AG09309 (cell line): ENCODE measurements at regions not wholly inside any gene's neighbourhood (a gene's known extent, or its start where the extent isn't known, plus 50 kb on each side); places are given as distances from the start of the nearest gene placed in this dataset.

Source experiments
- DNase-seq: peaks from one replicate; pipeline ENCODE4 v3.0.0-alpha.2; 2010; ENCODE audit warnings: low read depth
- H3K4me3 ChIP-seq: 2 replicates; pipeline ENCODE4 v1.5.1; 2011; ENCODE audit warnings: mild to moderate bottlenecking, low read depth, low read length, moderate library complexity; ENCODE audit not compliant: control insufficient read depth
- CTCF ChIP-seq: IDR thresholded peaks from 2 replicates; pipeline ENCODE4 v1.5.1; 2011; ENCODE audit warnings: mild to moderate bottlenecking, low read depth, low read length, inconsistent platforms; ENCODE audit not compliant: insufficient read depth, control insufficient read depth; ENCODE audit errors: missing control alignments

GRCh38 chr11:105202422-105202821 is 62.9 kb upstream of the CARD18 start:
- no peak for TF ChIP-seq CTCF
- DNase-seq, result no peak
- H3K4me3 ChIP-seq, result no peak overlapping the region

- no peak for TF ChIP-seq CTCF
- no peak for DNase-seq
- H3K4me3 ChIP-seq, result no peak overlapping the region
These were observed 61.6 kb upstream of the CARD18 start for GRCh38 chr11:105201166-105201565.

GRCh38 chr11:105197071-105197815 is 57.7 kb upstream of the CARD18 start:
- DNase-seq, result no peak
- no peak for TF ChIP-seq CTCF
- no peak overlapping the region for H3K4me3 ChIP-seq

- DNase-seq, result no peak
- no peak for TF ChIP-seq CTCF
- no peak overlapping the region for H3K4me3 ChIP-seq
These were observed 53.7 kb upstream of the CARD18 start for GRCh38 chr11:105193260-105193659.

- H3K4me3 ChIP-seq, result no peak overlapping the region
- no peak for DNase-seq
- no peak for TF ChIP-seq CTCF
These were observed 52.5 kb upstream of the CARD18 start for GRCh38 chr11:105192115-105192514.

- no peak overlapping the region for H3K4me3 ChIP-seq
- TF ChIP-seq CTCF, result no peak
- no peak for DNase-seq
These were observed 50.0 kb upstream of the CARD18 start for GRCh38 chr11:105189581-105189980.
